ENCODE measurements at regions not wholly inside any gene's neighbourhood (a gene's known extent, or its start where the extent isn't known, plus 50 kb on each side); places are given as distances from the start of the nearest gene placed in this dataset.

DNA sequence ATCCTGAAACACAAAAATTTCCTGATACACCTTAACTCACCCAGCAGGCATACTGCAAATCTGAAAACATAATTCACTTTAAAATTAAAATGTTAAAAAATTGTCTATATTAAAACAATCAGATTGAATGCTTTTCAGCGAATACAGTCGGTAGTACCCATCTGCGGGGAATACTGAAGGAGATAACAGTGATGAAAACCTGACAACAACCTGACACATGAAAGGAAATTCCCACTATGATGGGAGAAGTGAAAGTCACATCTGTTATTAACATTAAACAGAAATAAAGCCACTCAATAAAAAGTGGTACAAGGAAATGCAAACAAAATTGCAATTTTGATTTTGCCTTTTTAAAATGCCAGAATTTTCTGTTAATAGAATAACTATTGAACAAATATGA lies 448.0 kb upstream of the SEMA3A start:
- intact Hi-C loops (cut with DNase I), result loop anchor here in 1 of 2 donors (5.0 kb wide), 1 partner anchor 240 kb away; no protein-coding TSS in a partner anchor
- DNase-seq (no peak), ATAC-seq (no peak)
- no peak for TF ChIP-seq CTCF (IDR thresholded peaks at IDR 0.05)
- H3K27me3 ChIP-seq (ENCODE audit: insufficient read depth in 3 of 3, low read length in 2 of 3), result no peaks in the 10 kb centered on the region
- 74 to 81% (median 76%) methylated on average over 3 of the region's 3 CpGs for WGBS, 3 donors
- no peak overlapping the region for H3K27ac ChIP-seq
- H3K36me3 ChIP-seq (ENCODE audit: insufficient read depth in 1 of 2, low read depth in 1 of 2), result no peaks in the 10 kb centered on the region
- H3K4me1 ChIP-seq, result no peaks in the 10 kb centered on the region
- no peak overlapping the region for H3K4me3 ChIP-seq
- H3K9me3 ChIP-seq, result no peaks in the 10 kb centered on the region

GRCh38 chr7:84640637-84641036 lies 446.0 kb upstream of the SEMA3A start:
- H3K4me1 ChIP-seq, result no peaks in the 10 kb centered on the region
- H3K4me3 ChIP-seq, result no peak overlapping the region
- DNase-seq, result no peak
- no peaks in the 10 kb centered on the region for H3K27me3 ChIP-seq (ENCODE audit: insufficient read depth in 3 of 3, low read length in 2 of 3)
- H3K36me3 ChIP-seq (ENCODE audit: insufficient read depth in 1 of 2, low read depth in 1 of 2), result no peaks in the 10 kb centered on the region
- intact Hi-C loops (cut with DNase I), result loop anchor here in 1 of 2 donors (5.0 kb wide), 1 partner anchor 242 kb away; no protein-coding TSS in a partner anchor
- H3K9me3 ChIP-seq, result no peaks in the 10 kb centered on the region
- H3K27ac ChIP-seq, result no peak overlapping the region
- WGBS, 3 donors, result 66 to 87% (median 82%) methylated on average over 1 of the region's 1 CpG
- TF ChIP-seq CTCF (IDR thresholded peaks at IDR 0.05), result no peak
- no peak for ATAC-seq

GRCh38 chr7:84638339-84638697 lies 443.7 kb upstream of the SEMA3A start:
- intact Hi-C loops (cut with DNase I), result no loop called here
- no peaks in the 10 kb centered on the region for H3K27me3 ChIP-seq (ENCODE audit: insufficient read depth in 3 of 3, low read length in 2 of 3)
- ATAC-seq (no peak), DNase-seq (no peak)
- peaks cover 5% of the 10 kb centered on the region for H3K9me3 ChIP-seq
- TF ChIP-seq CTCF (IDR thresholded peaks at IDR 0.05), result no peak
- H3K27ac ChIP-seq, result no peak overlapping the region
- H3K4me3 ChIP-seq, result no peak overlapping the region
- no peaks in the 10 kb centered on the region for H3K36me3 ChIP-seq (ENCODE audit: insufficient read depth in 1 of 2, low read depth in 1 of 2)
- no peaks in the 10 kb centered on the region for H3K4me1 ChIP-seq

GRCh38 chr7:84637568-84638338 lies 443.2 kb upstream of the SEMA3A start:
- TF ChIP-seq CTCF (IDR thresholded peaks at IDR 0.05), result no peak
- 75 to 86% (median 79%) methylated on average over 2 of the region's 2 CpGs for WGBS, 3 donors
- intact Hi-C loops (cut with DNase I), result no loop called here
- H3K9me3 ChIP-seq, result peaks cover 6% of the 10 kb centered on the region
- H3K27ac ChIP-seq, result no peak overlapping the region
- no peaks in the 10 kb centered on the region for H3K4me1 ChIP-seq
- H3K4me3 ChIP-seq, result no peak overlapping the region
- no peaks in the 10 kb centered on the region for H3K36me3 ChIP-seq (ENCODE audit: insufficient read depth in 1 of 2, low read depth in 1 of 2)
- ATAC-seq, result no peak
- H3K27me3 ChIP-seq (ENCODE audit: insufficient read depth in 3 of 3, low read length in 2 of 3), result no peaks in the 10 kb centered on the region
- no peak for DNase-seq

DNA sequence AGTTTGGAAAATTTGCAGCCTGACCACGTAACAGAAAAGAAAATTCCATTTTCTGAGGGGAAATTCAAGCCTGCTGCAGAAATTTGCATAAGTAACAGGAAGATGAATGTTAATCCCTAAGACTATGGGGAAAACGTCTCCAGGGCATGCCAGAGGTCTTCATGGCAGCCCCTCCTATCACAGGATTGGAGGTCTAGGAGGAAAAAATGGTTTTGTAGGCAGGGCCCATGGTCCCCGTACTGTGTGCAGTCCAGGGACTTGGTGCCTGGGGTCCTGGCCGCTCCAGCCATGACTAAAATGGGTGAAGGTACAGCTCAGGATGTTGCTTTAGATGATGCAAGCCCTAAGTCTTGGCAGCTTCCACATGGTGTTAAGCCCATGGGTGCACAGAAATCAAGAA lies 437.3 kb upstream of the SEMA3A start:
- no peaks in the 10 kb centered on the region for H3K36me3 ChIP-seq (ENCODE audit: insufficient read depth in 1 of 2, low read depth in 1 of 2)
- 83 to 86% (median 85%) methylated on average over 4 of the region's 4 CpGs for WGBS, 3 donors
- ATAC-seq (no peak), DNase-seq (no peak)
- H3K27ac ChIP-seq, result no peak overlapping the region
- no peak overlapping the region for H3K4me3 ChIP-seq
- no peak for TF ChIP-seq CTCF (IDR thresholded peaks at IDR 0.05)
- H3K9me3 ChIP-seq, result peaks cover 6% of the 10 kb centered on the region
- no peaks in the 10 kb centered on the region for H3K27me3 ChIP-seq (ENCODE audit: insufficient read depth in 3 of 3, low read length in 2 of 3)
- intact Hi-C loops (cut with DNase I), result no loop called here
- H3K4me1 ChIP-seq, result no peaks in the 10 kb centered on the region
